ACC112 (cell line): ENCODE measurements at regions not wholly inside any gene's neighbourhood (a gene's known extent, or its start where the extent isn't known, plus 50 kb on each side); places are given as distances from the start of the nearest gene placed in this dataset.

Experiments
- H2AFZ ChIP-seq: fragments of 200-600 bp; sonication (generic); one replicate; pipeline ENCODE4 v1.6.0; 2017; ENCODE audit warnings: antibody characterized with exemption, low read length; ENCODE audit not compliant: unreplicated experiment
- H3K27ac ChIP-seq: fragments of 200-600 bp; sonication (generic); 2 replicates; pipeline ENCODE4 v1.5.1; 2014; ENCODE audit warnings: low read depth, mild to moderate bottlenecking, antibody characterized with exemption, low read length, moderate library complexity
- H3K27me3 ChIP-seq: fragments of 200-600 bp; sonication (generic); 2 replicates; pipeline ENCODE4 v1.6.1; 2014; ENCODE audit warnings: mild to moderate bottlenecking, antibody characterized with exemption, low read length, moderate library complexity, mixed read lengths; ENCODE audit not compliant: insufficient read depth
- H3K36me3 ChIP-seq: fragments of 200-600 bp; sonication (generic); 2 replicates; pipeline ENCODE4 v1.6.1; 2016; ENCODE audit warnings: mild to moderate bottlenecking, antibody characterized with exemption, low read length, moderate library complexity, mixed read lengths; ENCODE audit not compliant: insufficient read depth
- H3K4me1 ChIP-seq: fragments of 200-600 bp; sonication (generic); one replicate; pipeline ENCODE4 v1.6.1; 2016; ENCODE audit warnings: low read length, mixed read lengths; ENCODE audit not compliant: insufficient read depth, unreplicated experiment, control insufficient read depth
- H3K4me3 ChIP-seq: fragments of 200-600 bp; sonication (generic); 2 replicates; pipeline ENCODE4 v1.5.1; 2014; ENCODE audit warnings: mild to moderate bottlenecking, low read depth, low read length
- H3K79me2 ChIP-seq: fragments of 200-600 bp; sonication (generic); one replicate; pipeline ENCODE4 v1.6.0; 2016; ENCODE audit warnings: low read length; ENCODE audit not compliant: control insufficient read depth, unreplicated experiment, insufficient read depth

- Histone ChIP-seq H3K4me1 (no peaks in the 10 kb centered on the region), H3K79me2 (no peaks in the 10 kb centered on the region), H3K36me3 (no peaks in the 10 kb centered on the region), H3K27me3 (no peaks in the 10 kb centered on the region), H3K4me3 (no peak overlapping the region), H3K27ac (no peak overlapping the region), H2AFZ (no peak overlapping the region)
These were observed 570.5 kb downstream of the QKI start for GRCh38 chr6:163985040-163985439.

GRCh38 chr6:163984124-163984936 lies 569.8 kb downstream of the QKI start:
- H3K4me1 ChIP-seq = no peaks in the 10 kb centered on the region
- H2AFZ ChIP-seq = no peak overlapping the region
- H3K27me3 ChIP-seq = no peaks in the 10 kb centered on the region
- H3K36me3 ChIP-seq = no peaks in the 10 kb centered on the region
- no peaks in the 10 kb centered on the region for H3K79me2 ChIP-seq
- no peak overlapping the region for H3K27ac ChIP-seq
- H3K4me3 ChIP-seq = no peak overlapping the region

GRCh38 chr6:163983679-163984078 lies 569.2 kb downstream of the QKI start:
- Histone ChIP-seq H3K27me3 (no peaks in the 10 kb centered on the region), H2AFZ (no peak overlapping the region), H3K36me3 (no peaks in the 10 kb centered on the region), H3K79me2 (no peaks in the 10 kb centered on the region), H3K4me1 (no peaks in the 10 kb centered on the region), H3K27ac (no peak overlapping the region), H3K4me3 (no peak overlapping the region)

DNA sequence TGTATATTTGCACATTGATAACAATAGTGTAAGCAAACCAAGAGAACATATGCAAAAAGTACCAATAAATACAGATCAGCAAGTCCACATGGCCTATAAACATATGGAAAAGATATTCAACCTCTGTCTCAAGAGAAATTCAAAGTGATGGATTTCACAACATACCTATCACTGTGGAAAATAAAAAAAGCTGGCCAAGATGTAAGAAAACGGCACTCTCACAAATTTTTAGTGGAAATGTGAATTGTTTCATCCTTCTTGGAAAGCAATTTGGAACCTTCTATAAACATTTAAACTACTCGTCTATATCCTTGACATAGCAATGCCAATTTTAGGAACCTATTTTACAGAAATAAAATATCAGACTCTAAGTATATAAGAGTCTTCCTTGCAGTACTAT lies 559.8 kb downstream of the QKI start:
- H3K27me3 ChIP-seq = no peaks in the 10 kb centered on the region
- no peak overlapping the region for H3K27ac ChIP-seq
- H3K36me3 ChIP-seq = no peaks in the 10 kb centered on the region
- no peaks in the 10 kb centered on the region for H3K79me2 ChIP-seq
- no peaks in the 10 kb centered on the region for H3K4me1 ChIP-seq
- H3K4me3 ChIP-seq = no peak overlapping the region
- H2AFZ ChIP-seq = no peak overlapping the region

- Histone ChIP-seq H3K4me1 (no peaks in the 10 kb centered on the region), H2AFZ (no peak overlapping the region), H3K79me2 (no peaks in the 10 kb centered on the region), H3K27me3 (no peaks in the 10 kb centered on the region), H3K27ac (no peak overlapping the region), H3K36me3 (no peaks in the 10 kb centered on the region), H3K4me3 (no peak overlapping the region)
These were observed 557.6 kb downstream of the QKI start for GRCh38 chr6:163971841-163972838.

- Histone ChIP-seq H3K4me1 (no peaks in the 10 kb centered on the region), H3K36me3 (no peaks in the 10 kb centered on the region), H3K27ac (no peak overlapping the region), H2AFZ (no peak overlapping the region), H3K79me2 (no peaks in the 10 kb centered on the region), H3K4me3 (no peak overlapping the region), H3K27me3 (no peaks in the 10 kb centered on the region)
These were observed 556.5 kb downstream of the QKI start for GRCh38 chr6:163970846-163971564.

DNA sequence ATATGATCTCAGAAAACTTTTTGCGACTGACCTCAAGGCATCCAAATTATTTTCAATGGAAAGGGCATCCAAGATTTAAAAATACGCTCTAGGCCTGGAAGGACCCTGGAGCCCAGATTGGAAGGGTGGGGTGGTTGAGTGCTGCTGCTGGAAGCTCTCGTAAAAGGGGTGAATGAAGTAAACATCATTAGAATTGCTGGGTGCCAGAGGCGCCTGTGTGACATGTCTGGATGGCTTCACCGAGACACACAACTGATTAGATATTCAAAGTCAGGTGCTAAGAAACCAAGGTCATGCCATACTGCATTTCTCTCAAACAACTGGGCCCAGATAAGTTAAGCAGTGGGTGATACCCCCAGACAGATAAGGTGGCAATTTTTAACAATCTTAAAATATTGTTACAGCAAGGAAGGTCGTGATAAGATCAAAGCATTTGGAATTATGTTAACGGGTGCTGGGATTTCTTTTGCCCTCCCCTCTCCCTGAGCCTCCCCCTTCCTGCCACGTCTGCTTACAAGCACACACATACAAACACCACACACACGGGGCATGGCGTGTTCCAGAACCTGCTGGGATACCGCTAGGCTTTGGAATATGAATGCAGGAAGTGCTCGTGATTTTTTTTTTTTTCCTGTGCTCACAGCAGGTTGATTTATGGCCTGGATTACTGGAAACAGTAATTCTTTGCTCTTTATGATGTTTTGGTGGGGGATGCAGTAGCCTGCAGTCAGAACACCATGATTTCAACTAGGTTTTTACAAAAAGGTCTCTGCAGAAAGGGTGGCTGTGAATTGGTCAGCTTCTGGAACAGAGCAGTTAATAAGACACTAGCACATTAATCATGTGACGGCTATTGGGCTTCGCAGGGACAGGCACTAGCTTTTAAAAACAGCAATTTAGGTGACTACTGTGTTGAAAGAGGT lies 551.2 kb downstream of the QKI start:
- H3K27me3 ChIP-seq = no peaks in the 10 kb centered on the region
- H3K4me1 ChIP-seq = no peaks in the 10 kb centered on the region
- H3K4me3 ChIP-seq = no peak overlapping the region
- H3K79me2 ChIP-seq = no peaks in the 10 kb centered on the region
- H2AFZ ChIP-seq = no peak overlapping the region
- H3K27ac ChIP-seq = no peak overlapping the region
- H3K36me3 ChIP-seq = no peaks in the 10 kb centered on the region

- no peaks in the 10 kb centered on the region for H3K27me3 ChIP-seq
These were observed 550.3 kb downstream of the QKI start for GRCh38 chr6:163964789-163965188.

DNA sequence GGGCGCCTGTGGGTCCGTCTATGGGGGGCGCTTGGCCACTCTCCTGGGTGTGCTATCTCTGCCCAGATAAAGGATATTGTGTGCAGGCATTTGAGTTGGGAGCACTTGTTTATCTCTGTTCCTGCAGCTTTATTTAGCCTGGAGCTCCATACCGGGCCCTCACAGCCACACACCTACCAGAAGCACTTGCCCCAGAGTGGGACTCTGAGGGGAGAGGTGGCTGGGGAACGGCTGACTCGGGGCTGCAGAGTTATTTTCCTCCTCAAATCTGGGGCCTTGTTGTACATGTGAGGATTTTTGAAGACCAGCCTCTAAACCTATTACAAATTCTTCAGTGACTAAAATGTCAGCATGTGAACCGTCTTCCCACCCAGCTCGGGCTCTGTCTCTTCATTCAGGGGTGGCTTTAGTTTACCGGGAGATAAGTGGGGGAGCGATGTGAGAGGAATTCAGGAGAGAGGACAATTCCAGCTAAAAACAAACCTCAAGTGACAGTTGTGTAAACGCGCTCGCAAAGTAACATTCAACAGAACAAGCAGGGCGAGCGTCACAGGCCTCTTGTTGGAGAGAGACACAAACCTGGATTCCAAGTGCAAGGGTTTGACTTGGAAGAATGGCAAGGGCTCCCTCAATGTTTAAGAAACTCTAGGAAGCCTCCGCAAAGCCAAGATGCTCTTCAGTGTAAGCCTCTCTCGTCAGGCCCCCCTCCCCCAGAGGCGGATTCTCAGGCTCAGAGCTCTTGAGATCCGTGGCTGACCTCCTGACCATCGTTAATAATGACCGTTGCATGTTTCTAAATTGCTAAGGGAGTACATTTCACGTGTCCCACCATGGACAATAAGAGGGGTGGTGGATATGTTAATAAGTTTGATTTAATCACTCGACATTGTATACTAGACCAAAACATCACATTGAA lies 548.9 kb downstream of the QKI start:
- H3K36me3 ChIP-seq = no peaks in the 10 kb centered on the region
- H3K27ac ChIP-seq = no peak overlapping the region
- H3K4me3 ChIP-seq = no peak overlapping the region
- H3K79me2 ChIP-seq = no peaks in the 10 kb centered on the region
- no peaks in the 10 kb centered on the region for H3K27me3 ChIP-seq
- H3K4me1 ChIP-seq = no peaks in the 10 kb centered on the region
- H2AFZ ChIP-seq = no peak overlapping the region

More at GRCh38 chr6:163964789-163965188, 550.3 kb downstream of the QKI start:
- Histone ChIP-seq H3K27ac (no peak overlapping the region), H3K36me3 (no peaks in the 10 kb centered on the region), H3K4me3 (no peak overlapping the region), H3K79me2 (no peaks in the 10 kb centered on the region), H3K4me1 (no peaks in the 10 kb centered on the region), H2AFZ (no peak overlapping the region)
